Astrocyte (in vitro differentiated cells and primary cell): ENCODE measurements at regions not wholly inside any gene's neighbourhood (a gene's known extent, or its start where the extent isn't known, plus 50 kb on each side); places are given as distances from the start of the nearest gene placed in this dataset.

ENCODE experiments used
- DNase-seq: peaks from one replicate; pipeline ENCODE4 v3.0.0-alpha.2; 2010; ENCODE audit warnings: low read depth
- FAIRE-seq: peaks from 2 replicates; lab custom pipeline; 2011; peaks lifted over from hg19 to GRCh38; lab: Jason Lieb, UNC
- H2AFZ ChIP-seq: 2 replicates; pipeline ENCODE4 v1.6.0; 2012; ENCODE audit warnings: low read depth, low read length, inconsistent platforms
- H3K27ac ChIP-seq: 2 replicates; pipeline ENCODE4 v1.5.1; 2011; ENCODE audit warnings: low read depth, low read length, inconsistent platforms
- H3K27me3 ChIP-seq: 2 replicates; pipeline ENCODE4 v1.6.0; 2011; ENCODE audit warnings: low read length, inconsistent platforms; ENCODE audit not compliant: insufficient read depth
- H3K36me3 ChIP-seq: 2 replicates; pipeline ENCODE4 v1.5.1; 2011; ENCODE audit warnings: low read length, inconsistent platforms; ENCODE audit not compliant: insufficient read depth
- H3K4me1 ChIP-seq: 2 replicates; pipeline ENCODE4 v1.5.1; 2011; ENCODE audit warnings: low read length, inconsistent platforms; ENCODE audit not compliant: insufficient read depth
- H3K4me2 ChIP-seq: 2 replicates; pipeline ENCODE4 v1.6.0; 2012; ENCODE audit warnings: low read length, inconsistent platforms
- H3K4me3 ChIP-seq: 2 replicates; pipeline ENCODE4 v1.5.1; 2011; ENCODE audit warnings: low read depth, mild to moderate bottlenecking, low read length, inconsistent platforms; ENCODE audit not compliant: insufficient read depth
- H3K79me2 ChIP-seq: 2 replicates; pipeline ENCODE4 v1.6.0; 2012; ENCODE audit warnings: mild to moderate bottlenecking, low read length, inconsistent platforms; ENCODE audit not compliant: insufficient read depth
- H3K9ac ChIP-seq: 2 replicates; pipeline ENCODE4 v1.6.0; 2012; ENCODE audit warnings: mild to moderate bottlenecking, low read length, inconsistent platforms
- H3K9me3 ChIP-seq: 2 replicates; pipeline ENCODE4 v1.5.1; 2012; ENCODE audit warnings: low read depth, mild to moderate bottlenecking, low read length, inconsistent platforms; ENCODE audit not compliant: insufficient read depth
- H4K20me1 ChIP-seq: 2 replicates; pipeline ENCODE4 v1.6.0; 2012; ENCODE audit warnings: low read length, inconsistent platforms; ENCODE audit not compliant: insufficient read depth
- H3K27ac Mint-ChIP-seq: one replicate; pipeline ENCODE4 v1.8.0; 2021; ENCODE audit warnings: mild to moderate bottlenecking, mixed read lengths; ENCODE audit not compliant: unreplicated experiment
- H3K27me3 Mint-ChIP-seq: one replicate; pipeline ENCODE4 v1.8.0; 2021; ENCODE audit warnings: low read depth, mixed read lengths; ENCODE audit not compliant: unreplicated experiment
- H3K36me3 Mint-ChIP-seq: one replicate; pipeline ENCODE4 v1.8.0; 2021; ENCODE audit warnings: low read depth, mixed read lengths; ENCODE audit not compliant: unreplicated experiment
- H3K4me1 Mint-ChIP-seq: one replicate; pipeline ENCODE4 v1.8.0; 2021; ENCODE audit warnings: low read depth, mixed read lengths; ENCODE audit not compliant: unreplicated experiment
- H3K4me3 Mint-ChIP-seq: one replicate; pipeline ENCODE4 v1.8.0; 2021; ENCODE audit warnings: mild to moderate bottlenecking, moderate library complexity, mixed read lengths; ENCODE audit not compliant: unreplicated experiment
- H3K9me3 Mint-ChIP-seq: one replicate; pipeline ENCODE4 v1.8.0; 2021; ENCODE audit warnings: mild to moderate bottlenecking, mixed read lengths; ENCODE audit not compliant: unreplicated experiment
- EZH2 ChIP-seq: IDR thresholded peaks from 2 replicates; pipeline ENCODE4 v1.6.1; 2012; ENCODE audit warnings: mild to moderate bottlenecking, low read length, inconsistent platforms; ENCODE audit not compliant: insufficient read depth
- TF ChIP-seq, protein P1 (sequence below): IDR thresholded peaks from 2 replicates; pipeline ENCODE4 v1.5.1; 2011; ENCODE audit warnings: low read depth, mild to moderate bottlenecking, inconsistent platforms, low read length, moderate library complexity; ENCODE audit not compliant: insufficient read depth

DNA sequence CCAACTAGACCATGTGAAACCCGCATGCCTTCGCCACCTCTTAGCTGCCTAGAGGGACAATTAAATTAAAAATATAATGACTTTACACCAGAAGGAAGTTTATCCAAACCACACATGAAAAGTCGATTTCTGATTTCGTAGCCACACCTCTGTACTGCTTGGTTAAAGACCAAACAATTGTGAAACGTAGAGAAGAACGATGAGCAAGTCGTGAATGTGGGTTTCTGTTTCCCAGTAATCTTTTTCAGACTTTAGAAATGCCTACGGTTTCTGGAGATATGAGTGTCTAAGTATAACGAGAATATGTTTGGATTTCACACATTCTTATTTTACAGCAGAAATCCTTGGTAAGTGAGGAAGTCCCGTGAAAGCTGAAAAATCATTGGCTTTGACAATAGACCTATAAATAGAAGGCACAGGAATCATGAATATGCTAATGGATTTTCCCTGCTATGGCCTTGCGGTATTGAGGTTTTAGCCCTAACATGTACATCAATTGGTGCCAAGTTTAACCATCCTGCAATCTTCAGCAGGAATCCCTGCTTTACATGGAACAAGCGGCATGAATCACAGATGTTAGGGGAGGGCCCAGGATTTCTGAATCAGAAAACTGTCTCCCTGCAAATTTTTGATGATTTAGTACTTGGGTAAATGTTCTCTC, 105.6 kb downstream of the TTC32 start:
- peaks cover 4% of the 10 kb centered on the region for H3K9me3 Mint-ChIP-seq
- Histone ChIP-seq H3K27ac (peak overlapping the region; percentile 11), H4K20me1 (no peaks in the 10 kb centered on the region), H3K4me3 (no peak overlapping the region), H3K4me1 (peaks cover 6% of the 10 kb centered on the region), H3K9ac (no peak overlapping the region), H3K36me3 (no peaks in the 10 kb centered on the region), H3K9me3 (no peaks in the 10 kb centered on the region), H2AFZ (no peak overlapping the region), H3K79me2 (no peaks in the 10 kb centered on the region), H3K4me2 (peak overlapping the region; percentile 52), H3K27me3 (peaks cover 3% of the 10 kb centered on the region)
- no peak overlapping the region for H3K4me3 Mint-ChIP-seq
- no peak overlapping the region for H3K27ac Mint-ChIP-seq
- no peak for TF ChIP-seq EZH2
- TF ChIP-seq, protein P1, sequence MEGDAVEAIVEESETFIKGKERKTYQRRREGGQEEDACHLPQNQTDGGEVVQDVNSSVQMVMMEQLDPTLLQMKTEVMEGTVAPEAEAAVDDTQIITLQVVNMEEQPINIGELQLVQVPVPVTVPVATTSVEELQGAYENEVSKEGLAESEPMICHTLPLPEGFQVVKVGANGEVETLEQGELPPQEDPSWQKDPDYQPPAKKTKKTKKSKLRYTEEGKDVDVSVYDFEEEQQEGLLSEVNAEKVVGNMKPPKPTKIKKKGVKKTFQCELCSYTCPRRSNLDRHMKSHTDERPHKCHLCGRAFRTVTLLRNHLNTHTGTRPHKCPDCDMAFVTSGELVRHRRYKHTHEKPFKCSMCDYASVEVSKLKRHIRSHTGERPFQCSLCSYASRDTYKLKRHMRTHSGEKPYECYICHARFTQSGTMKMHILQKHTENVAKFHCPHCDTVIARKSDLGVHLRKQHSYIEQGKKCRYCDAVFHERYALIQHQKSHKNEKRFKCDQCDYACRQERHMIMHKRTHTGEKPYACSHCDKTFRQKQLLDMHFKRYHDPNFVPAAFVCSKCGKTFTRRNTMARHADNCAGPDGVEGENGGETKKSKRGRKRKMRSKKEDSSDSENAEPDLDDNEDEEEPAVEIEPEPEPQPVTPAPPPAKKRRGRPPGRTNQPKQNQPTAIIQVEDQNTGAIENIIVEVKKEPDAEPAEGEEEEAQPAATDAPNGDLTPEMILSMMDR, result no peak
- H3K27me3 Mint-ChIP-seq, result peaks cover 13% of the 10 kb centered on the region
- H3K4me1 Mint-ChIP-seq, result peaks cover 16% of the 10 kb centered on the region
- H3K36me3 Mint-ChIP-seq, result no peaks in the 10 kb centered on the region
- FAIRE-seq (peak; percentile 97), DNase-seq (peak; percentile 97)

DNA sequence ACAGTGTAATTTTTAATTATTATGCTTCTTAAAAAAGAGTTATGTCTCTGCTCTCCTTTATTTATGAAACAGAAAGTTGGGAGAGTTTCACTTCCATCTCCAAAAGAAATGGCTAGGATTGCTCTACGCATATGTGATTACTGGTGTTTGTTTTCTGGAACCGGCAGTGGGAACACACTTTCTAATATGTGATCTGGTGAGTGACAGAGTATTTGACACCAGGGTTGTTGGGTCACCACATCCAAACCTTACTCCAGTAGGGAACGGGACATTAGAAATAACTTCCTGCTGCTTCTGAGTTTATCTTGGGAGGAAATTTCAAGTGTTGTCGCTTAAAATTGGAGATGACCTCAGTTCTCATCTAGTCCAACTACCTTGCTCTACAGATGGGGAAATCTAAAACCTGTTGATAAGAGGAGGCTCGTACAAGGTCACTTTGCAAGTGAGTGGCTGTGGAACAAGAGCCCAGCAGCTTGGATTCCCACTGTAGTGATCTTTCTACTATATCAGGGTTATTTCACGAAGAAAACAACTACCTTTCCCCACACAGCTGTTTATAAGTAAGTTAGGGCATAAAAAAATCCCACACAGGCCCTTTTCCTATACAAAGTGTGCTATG, 108.5 kb downstream of the TTC32 start:
- TF ChIP-seq, protein P1, result no peak
- no peak for TF ChIP-seq EZH2
- H3K9ac ChIP-seq, result no peak overlapping the region
- DNase-seq (no peak), FAIRE-seq (no peak)
- Mint-ChIP-seq H3K36me3 (no peaks in the 10 kb centered on the region), H3K27me3 (peaks cover 30% of the 10 kb centered on the region), H3K9me3 (peaks cover 4% of the 10 kb centered on the region), H3K27ac (no peak overlapping the region), H3K4me3 (no peak overlapping the region), H3K4me1 (peaks cover 4% of the 10 kb centered on the region)
- no peak overlapping the region for H2AFZ ChIP-seq
- H3K79me2 ChIP-seq, result no peaks in the 10 kb centered on the region
- H3K27ac ChIP-seq, result no peak overlapping the region
- H3K9me3 ChIP-seq, result no peaks in the 10 kb centered on the region
- H3K27me3 ChIP-seq, result peaks cover 3% of the 10 kb centered on the region
- H4K20me1 ChIP-seq, result no peaks in the 10 kb centered on the region
- no peak overlapping the region for H3K4me2 ChIP-seq
- no peaks in the 10 kb centered on the region for H3K4me1 ChIP-seq
- H3K36me3 ChIP-seq, result no peaks in the 10 kb centered on the region
- no peak overlapping the region for H3K4me3 ChIP-seq

DNA sequence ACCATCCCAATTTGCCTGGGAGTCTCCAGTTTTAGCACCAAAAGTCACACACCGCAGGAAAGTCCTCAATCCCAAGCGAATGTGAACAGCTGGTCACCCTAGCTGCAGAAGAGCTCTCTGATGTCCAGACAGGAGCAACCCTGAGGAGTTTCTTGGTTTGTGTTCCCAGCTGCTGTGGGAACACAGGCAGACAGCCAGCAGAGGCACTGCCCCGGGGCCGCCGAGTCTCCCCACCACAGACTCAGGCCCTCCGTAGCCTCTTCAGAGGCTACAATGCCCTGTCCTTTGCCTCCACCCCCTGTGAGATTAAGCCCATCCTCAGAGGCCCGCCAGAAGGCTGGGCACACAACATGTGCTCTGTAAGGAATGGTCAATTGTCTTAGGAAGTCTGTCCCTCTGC, 111.5 kb downstream of the TTC32 start:
- H3K4me3 ChIP-seq, result no peak overlapping the region
- no peak overlapping the region for H3K9ac ChIP-seq
- TF ChIP-seq EZH2, result no peak
- TF ChIP-seq, protein P1, result no peak
- H3K9me3 ChIP-seq, result no peaks in the 10 kb centered on the region
- H3K27ac ChIP-seq, result no peak overlapping the region
- peaks cover 18% of the 10 kb centered on the region for H3K4me1 Mint-ChIP-seq
- H2AFZ ChIP-seq, result no peak overlapping the region
- H3K27me3 Mint-ChIP-seq, result peaks cover 26% of the 10 kb centered on the region
- FAIRE-seq (no peak), DNase-seq (no peak)
- H3K4me3 Mint-ChIP-seq, result no peak overlapping the region
- peaks cover 17% of the 10 kb centered on the region for H3K4me1 ChIP-seq
- no peaks in the 10 kb centered on the region for H3K79me2 ChIP-seq
- H3K9me3 Mint-ChIP-seq, result no peaks in the 10 kb centered on the region
- peaks cover 3% of the 10 kb centered on the region for H3K27me3 ChIP-seq
- H3K27ac Mint-ChIP-seq, result no peak overlapping the region
- H3K36me3 ChIP-seq, result no peaks in the 10 kb centered on the region
- no peaks in the 10 kb centered on the region for H3K36me3 Mint-ChIP-seq
- H4K20me1 ChIP-seq, result no peaks in the 10 kb centered on the region
- H3K4me2 ChIP-seq, result no peak overlapping the region
